HEK293T (cell line): ENCODE measurements at regions not wholly inside any gene's neighbourhood (a gene's known extent, or its start where the extent isn't known, plus 50 kb on each side); places are given as distances from the start of the nearest gene placed in this dataset.

ENCODE experiments used
- ARNT ChIP-seq: fragments of 450-650 bp; IDR thresholded peaks from 2 replicates; pipeline ENCODE4 v1.6.1; 2017; ENCODE audit warnings: mild to moderate bottlenecking
- BHLHE40 ChIP-seq: fragments of 450-650 bp; IDR thresholded peaks from 2 replicates; pipeline ENCODE4 v1.6.1; 2016; ENCODE audit warnings: mild to moderate bottlenecking, moderate library complexity, borderline replicate concordance
- CTBP1 ChIP-seq: fragments of 450-650 bp; IDR thresholded peaks from 2 replicates; pipeline ENCODE4 v1.6.1; 2016; ENCODE audit warnings: borderline replicate concordance
- FOXA1 ChIP-seq: fragments of 450-650 bp; IDR thresholded peaks from 2 replicates; pipeline ENCODE4 v1.6.1; 2016; ENCODE audit warnings: mild to moderate bottlenecking
- HDGF ChIP-seq: fragments of 450-650 bp; IDR thresholded peaks from 2 replicates; pipeline ENCODE4 v1.6.1; 2017; ENCODE audit warnings: antibody characterized with exemption, borderline replicate concordance
- SP1 ChIP-seq: fragments of 450-650 bp; IDR thresholded peaks from 2 replicates; pipeline ENCODE4 v1.6.1; 2017
- TARDBP ChIP-seq: fragments of 450-650 bp; IDR thresholded peaks from 2 replicates; pipeline ENCODE4 v1.6.1; 2016
- TF ChIP-seq, protein P1 (sequence below): fragments of 450-650 bp; IDR thresholded peaks from 2 replicates; pipeline ENCODE4 v1.6.1; 2016

DNA sequence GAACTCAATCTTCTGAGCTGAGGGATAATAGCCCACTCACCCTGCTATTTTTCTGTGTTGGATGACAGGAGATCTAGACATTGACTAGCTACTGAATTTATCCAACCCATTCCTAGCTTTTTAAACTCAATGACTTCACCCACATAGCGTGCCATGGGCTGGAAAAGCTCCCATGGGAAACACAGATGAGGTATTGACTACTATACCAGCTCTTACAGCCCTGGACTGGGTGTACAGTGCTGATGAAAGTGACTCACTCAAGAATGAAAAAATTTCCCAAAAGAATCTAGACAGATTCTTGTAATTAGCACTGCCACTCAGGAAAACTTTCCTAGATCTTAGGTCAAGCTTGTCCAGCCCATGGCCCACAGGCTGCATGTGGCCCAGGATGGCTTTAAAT is 72.7 kb upstream of the NREP start:
- TF ChIP-seq BHLHE40, result no peak
- no peak for TF ChIP-seq CTBP1
- no peak for TF ChIP-seq TARDBP
- TF ChIP-seq SP1, result no peak
- no peak for TF ChIP-seq HDGF
- TF ChIP-seq, protein P1, sequence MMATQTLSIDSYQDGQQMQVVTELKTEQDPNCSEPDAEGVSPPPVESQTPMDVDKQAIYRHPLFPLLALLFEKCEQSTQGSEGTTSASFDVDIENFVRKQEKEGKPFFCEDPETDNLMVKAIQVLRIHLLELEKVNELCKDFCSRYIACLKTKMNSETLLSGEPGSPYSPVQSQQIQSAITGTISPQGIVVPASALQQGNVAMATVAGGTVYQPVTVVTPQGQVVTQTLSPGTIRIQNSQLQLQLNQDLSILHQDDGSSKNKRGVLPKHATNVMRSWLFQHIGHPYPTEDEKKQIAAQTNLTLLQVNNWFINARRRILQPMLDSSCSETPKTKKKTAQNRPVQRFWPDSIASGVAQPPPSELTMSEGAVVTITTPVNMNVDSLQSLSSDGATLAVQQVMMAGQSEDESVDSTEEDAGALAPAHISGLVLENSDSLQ, result no peak
- TF ChIP-seq FOXA1, result no peak
- TF ChIP-seq ARNT, result no peak
